ENCODE measurements at regions not wholly inside any gene's neighbourhood (a gene's known extent, or its start where the extent isn't known, plus 50 kb on each side); places are given as distances from the start of the nearest gene placed in this dataset.
"Not testable (repeated sequence)": the region's sequence is repeated elsewhere in the genome, so short reads cannot be mapped to it uniquely, and the experiment has no call there.

- DNase-seq, result no peak
These were observed 566.3 kb downstream of the UQCRFS1 start for GRCh38 chr19:28646629-28647028.

DNA sequence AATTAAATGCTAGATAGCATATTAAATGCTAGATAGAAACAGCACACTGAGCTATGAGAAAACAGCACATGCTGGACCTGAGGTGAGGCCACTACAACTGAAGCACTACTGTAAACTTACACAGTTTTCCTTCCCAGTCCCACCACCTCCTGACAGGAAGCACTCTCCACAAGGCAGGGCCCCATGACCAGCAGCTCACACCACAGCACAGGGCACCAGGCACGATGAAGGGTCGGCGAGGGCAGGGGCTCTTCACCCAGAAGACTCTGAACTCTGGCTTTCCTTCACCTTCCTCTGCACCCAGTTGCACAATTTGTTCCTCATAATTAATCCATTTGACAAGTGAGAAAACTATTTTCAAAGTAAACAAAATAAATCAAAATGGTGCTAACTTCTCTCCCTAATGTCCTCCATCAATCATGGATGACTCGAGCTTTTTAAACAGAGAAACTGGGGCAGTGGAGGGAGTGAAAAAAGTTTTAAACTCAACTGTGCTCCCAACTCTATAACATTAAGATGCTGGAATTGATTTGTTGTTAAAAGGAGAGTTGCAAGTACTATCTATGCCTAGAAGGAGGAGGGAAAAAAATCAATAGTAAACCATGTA lies 568.7 kb downstream of the UQCRFS1 start:
- DNase-seq, result no peak

DNA sequence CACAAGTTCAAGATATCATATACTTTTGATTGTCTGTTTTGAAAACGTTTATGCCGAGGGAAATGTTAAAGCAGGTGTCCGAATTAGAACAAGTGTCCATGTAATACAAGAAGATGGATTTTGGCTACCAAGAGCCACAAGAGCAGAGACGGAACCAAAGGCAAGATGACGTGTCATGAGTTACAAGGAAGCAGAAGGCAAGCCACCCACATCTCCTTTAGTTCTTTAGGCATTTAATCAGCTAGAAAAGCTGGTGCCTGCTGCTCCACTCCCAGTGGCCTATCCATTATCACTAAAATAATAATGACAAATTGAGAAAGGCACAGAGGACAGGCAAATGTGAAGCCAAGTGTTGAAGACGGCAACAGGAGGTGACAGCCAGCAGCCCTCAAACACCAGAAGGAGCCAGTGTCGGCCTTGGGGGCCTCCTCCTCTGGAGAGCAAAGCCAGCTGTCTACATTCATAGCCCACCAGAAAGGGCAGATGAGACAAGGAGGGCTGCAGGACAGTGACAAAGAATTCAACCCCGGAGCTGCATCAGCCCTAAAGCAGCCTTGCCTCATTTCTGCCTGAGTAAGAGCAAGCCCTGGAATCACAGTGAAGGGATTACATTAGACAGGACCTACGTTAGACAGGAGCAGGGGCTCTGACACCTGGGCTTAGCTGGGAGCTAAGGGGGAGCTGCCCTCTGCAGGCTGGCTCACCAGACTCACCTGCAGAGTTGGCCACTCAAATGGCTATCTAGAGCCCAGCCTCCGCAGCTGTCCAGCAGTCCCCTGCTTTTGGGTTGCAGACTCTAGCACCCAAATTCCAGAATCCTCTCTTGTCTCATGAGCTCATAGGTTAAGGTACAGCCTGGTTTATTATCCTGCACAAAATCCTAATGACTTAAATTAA lies 569.9 kb downstream of the UQCRFS1 start:
- DNase-seq, result no peak

DNA sequence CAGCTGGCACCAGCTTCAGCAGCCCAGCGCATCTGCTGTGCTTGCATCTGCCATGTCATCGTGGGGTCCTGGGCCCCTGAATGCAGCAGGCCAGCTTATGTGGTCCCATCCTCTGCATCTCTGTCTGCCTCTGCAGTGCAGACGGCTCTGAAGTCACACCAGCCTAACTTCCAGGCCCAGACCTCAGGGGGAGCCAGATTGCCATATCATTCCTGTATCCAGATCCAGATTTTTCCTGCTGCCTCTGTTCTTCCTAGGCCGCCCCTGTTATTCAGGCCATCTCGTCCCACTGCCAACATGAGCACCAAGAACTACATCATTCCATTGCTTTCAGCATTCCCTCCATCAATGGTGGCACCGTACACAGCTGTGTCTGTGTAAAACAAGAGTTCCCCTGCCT lies 571.6 kb downstream of the UQCRFS1 start:
- no peak for DNase-seq

DNA sequence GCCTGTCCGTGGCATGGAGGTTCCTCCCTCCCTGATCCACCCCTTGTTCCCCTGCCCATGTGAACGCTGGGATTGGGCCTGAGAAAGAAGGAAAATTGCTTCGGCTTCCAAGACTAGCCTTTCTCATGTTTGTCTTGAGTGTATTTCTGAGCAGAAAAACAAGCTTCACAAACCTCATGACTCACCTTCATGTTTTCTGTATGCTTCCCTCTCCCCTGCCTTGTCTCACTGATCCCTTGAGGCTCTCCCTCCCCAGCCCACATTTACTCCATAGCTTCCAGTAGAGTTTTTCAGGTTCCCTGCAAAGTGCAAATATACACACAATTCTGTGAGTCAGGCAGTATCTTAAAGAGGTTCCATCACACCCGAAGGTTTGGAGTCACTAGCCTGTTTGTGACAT lies 572.4 kb downstream of the UQCRFS1 start:
- no peak for DNase-seq

- no peak for DNase-seq
These were observed 574.5 kb downstream of the UQCRFS1 start for GRCh38 chr19:28638445-28638844.

DNA sequence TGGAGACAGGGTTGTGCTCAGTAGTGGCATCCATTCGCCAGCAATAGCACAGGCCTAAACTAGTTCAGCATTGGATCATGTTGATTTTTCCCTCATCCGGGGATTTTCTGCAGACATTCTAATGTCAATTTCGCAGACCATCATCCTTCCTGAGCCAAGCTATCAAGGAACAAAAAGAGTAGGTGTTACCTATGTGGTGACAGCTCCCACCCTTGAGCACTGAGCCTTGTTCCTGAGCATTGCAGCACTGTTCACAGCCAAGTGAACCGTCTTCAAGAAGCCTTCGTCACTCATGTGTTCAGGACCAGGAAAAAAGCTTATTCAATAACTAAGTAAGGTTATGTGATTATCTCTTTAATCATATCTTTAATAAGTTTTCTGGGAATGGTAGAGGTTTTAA lies 576.2 kb downstream of the UQCRFS1 start:
- DNase-seq, result no peak

- DNase-seq, result no peak
These were observed 576.8 kb downstream of the UQCRFS1 start for GRCh38 chr19:28636016-28636629.

- no peak for DNase-seq
These were observed 578.1 kb downstream of the UQCRFS1 start for GRCh38 chr19:28634837-28635236.

GRCh38 chr19:28634019-28634328 lies 579.0 kb downstream of the UQCRFS1 start:
- DNase-seq, result no peak

DNA sequence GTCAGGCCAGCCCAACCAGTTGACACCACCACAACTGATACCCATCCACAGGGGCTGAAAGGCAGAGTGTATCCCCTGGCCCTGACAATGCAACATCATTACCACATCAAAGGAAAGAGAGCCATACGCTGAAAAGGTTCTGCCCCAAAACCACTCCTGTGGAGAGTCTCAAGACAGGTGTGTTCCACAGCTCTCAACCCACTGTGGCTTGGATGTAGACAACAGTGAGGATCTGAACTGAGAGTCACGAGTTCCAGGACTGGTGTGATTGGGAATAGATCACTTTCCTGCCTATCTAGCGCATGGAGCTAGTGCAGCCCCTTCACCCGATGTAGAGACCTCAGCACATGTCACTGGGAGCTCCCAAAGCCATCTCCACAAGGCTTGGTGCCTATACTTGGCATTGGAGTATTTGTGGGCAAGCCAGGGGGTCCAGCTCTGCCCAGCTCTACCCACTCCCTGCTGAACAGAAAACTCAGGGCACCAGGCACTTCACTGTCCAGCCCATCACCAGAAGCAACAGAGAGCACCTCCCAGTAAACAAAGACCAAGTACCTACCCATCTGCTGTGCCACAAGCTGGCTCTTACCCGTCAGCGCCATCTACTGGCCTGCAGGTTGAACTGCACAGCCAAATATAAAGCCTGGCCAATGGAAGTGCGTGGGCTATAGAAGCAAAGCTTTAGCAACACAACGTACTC lies 579.5 kb downstream of the UQCRFS1 start:
- DNase-seq, result no peak

DNA sequence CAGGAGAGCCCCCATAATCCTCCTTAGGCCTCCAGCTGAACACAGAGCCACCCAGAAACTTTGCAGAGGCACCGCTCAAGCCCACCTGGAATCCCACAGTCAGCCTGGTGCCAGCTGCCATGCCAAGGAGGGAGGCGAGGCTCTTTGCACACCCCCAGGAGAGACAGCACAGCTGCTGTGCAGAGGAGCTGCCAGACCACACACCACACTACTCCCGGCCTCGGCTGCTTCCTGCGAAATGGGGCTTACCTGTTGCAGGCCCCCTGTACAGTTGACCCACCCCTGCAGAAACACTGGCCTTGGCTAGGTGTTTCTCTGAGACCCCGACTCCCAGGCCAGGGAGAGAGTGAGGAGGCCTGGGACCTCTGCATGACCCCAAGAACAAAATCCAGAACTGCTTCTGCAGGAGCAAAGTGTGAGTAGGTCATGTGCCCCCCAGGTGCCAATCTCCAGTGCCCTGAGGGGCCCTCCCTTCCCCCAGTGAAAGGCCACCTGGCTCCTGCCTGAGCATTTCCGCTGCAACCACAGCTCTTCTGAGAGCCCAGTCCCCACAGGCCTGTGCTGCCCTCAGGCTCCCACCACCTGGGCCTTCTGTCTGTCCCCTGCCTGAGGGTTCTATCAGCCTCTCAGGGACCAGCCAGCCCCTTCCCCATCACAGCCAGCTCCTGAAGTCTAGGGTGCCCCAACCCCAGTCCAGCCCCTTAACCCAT lies 580.4 kb downstream of the UQCRFS1 start:
- no peak for DNase-seq

DNA sequence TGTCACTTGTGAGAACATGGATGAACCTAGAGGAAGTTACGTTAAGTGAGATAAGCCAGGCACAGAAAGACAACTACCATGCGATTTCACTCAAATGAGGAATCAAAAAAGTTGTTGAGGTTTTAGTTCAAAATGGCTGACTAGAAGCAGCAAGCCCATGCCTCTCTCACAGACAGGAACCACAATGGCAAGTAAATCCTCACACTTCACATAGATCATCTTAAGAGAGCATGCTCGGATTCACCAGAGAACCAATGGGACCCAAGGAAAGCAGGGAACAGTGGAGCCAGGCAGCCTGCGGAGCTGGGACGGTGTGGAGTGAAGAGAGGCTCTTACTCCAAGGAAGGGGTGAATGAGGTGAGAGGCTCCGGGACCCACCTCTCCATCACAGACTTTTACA lies 581.0 kb downstream of the UQCRFS1 start:
- no peak for DNase-seq

GRCh38 chr19:28627669-28628068 lies 585.3 kb downstream of the UQCRFS1 start:
- no peak for DNase-seq

GRCh38 chr19:28626407-28626806 lies 586.5 kb downstream of the UQCRFS1 start:
- not testable (repeated sequence) for DNase-seq

GRCh38 chr19:28619816-28620429 lies 593.0 kb downstream of the UQCRFS1 start:
- no peak for DNase-seq

DNA sequence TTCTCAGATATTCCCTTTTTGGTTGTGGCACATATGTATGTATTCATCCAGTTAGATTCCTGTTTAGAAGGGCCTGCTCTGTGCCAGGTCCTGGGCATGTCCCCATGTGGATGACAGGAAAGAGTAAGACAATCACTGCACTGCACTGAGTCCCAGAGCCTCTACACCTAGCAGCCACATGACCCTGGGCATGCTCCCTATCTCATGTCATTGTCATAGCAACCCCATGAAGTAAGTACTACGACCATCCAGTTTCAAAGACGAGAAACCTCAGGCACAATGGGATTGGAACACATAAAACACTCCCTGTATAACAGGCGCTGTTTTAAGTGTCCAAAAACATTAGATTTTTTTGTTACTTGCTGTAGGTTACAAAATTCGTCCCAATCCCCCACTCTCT lies 594.4 kb downstream of the UQCRFS1 start:
- DNase-seq, result no peak

DNA sequence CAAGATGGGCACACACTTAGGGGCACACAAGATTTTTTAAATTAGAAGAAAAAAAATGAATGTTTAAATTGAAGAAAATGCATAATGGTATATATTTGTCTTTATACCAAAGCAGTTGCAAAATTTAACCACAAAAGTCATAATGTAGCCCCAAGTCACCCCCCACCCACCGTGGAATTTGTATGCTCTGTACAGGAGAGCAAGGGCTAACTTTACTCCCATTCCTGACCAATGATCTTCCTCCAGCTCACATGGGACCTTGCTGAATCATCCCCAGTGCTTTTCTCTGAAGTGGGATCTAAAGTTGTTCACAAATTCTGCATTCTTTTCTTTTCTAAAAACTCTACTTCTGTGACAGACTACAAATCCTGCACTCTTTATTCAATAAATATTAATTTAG lies 597.0 kb downstream of the UQCRFS1 start:
- no peak for DNase-seq

DNA sequence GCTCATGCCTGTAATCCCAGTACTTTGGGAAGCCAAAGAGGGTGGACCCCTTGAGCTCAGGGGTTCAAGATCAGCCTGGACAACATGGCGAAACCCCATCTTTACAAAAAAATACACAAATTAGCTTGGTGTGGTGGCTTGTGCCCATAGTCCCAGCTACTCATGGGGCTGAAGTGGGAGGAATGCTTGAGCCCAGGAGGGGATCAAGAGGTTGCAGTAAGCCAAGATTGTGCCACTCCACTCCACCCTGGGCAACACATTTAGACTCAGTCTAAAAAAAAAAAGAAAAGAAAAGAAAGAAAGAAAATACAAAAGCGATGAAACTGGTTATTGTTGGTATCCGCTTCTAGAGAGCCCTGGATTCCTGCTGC lies 597.4 kb downstream of the UQCRFS1 start:
- DNase-seq, result no peak

DNA sequence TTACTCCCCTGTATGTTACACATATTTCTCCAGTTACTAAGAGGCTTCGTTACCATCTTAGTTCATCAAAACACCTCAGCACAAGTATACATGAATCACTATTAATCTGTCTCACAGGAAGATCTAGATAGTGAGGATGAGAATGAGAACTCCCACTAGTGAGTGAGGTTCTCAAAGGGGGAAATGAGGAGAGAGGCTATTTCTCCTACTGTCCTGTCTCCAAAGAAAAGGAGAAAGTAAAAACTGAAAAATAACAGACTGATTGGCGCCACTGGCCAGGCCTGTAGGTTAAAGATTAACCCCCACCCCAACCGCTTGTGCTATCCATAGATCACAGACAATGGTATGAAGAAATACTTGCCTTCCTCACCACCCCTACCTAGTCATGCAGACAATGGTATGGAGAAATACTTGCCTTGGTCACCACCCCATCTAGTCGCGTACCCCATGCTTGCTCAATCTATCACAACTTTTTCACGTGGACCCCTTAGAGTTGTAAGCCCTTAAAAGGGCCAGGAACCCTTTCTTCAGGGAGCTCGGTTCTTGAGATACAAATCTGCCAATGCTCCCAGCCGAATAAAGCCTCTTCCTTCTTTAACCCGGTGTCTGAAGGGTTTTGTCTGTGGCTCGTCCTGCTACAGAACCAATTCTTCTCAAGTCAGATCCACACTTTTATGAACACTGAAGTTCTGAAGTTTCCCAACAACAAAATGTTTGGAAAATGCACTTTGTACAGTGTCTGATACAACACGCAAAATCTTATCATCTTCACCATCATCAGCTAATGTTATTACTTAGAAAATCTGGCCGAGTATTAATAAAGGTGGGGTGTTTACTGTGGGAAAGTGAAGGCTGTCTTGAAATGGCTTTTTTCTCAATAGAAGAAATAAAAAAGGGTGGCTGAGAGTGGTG lies 598.1 kb downstream of the UQCRFS1 start:
- DNase-seq, result no peak

GRCh38 chr19:28612275-28612769 lies 600.6 kb downstream of the UQCRFS1 start:
- no peak for DNase-seq

All from cortex of kidney (tissue), 1 donor.